Gastrocnemius medialis (tissue), 4 donors: ENCODE measurements at regions not wholly inside any gene's neighbourhood (a gene's known extent, or its start where the extent isn't known, plus 50 kb on each side); places are given as distances from the start of the nearest gene placed in this dataset.

Source experiments
- CTCF ChIP-seq, 5 experiments: fragments of 450-650 bp in 3 of 5; fragments of 200-600 bp in 2 of 5; sonication (generic) in 2 of 5; IDR thresholded peaks in 4 of 5; conservative IDR thresholded peaks in 1 of 5; 1 replicate in 4 of 5; 2 replicates in 1 of 5; pipeline ENCODE4 v1.5.1; 2016 to 2019; ENCODE audit warnings: antibody characterized with exemption in 5 of 5, mild to moderate bottlenecking in 3 of 5, moderate library complexity in 3 of 5
- POLR2A ChIP-seq, 2 donors: fragments of 450-650 bp; IDR thresholded peaks; one replicate each; pipeline ENCODE4 v1.6.1; 2017; ENCODE audit warnings: antibody characterized with exemption in 2 of 2, mild to moderate bottlenecking in 2 of 2, moderate library complexity in 2 of 2

- no peak for TF ChIP-seq CTCF (IDR thresholded peaks at IDR 0.05 in 4 of 5, conservative IDR thresholded peaks at IDR 0.05 in 1 of 5)
- TF ChIP-seq POLR2A (IDR thresholded peaks at IDR 0.05): no peak
Measured at GRCh38 chr18:68114989-68115388, 598.5 kb upstream of the DSEL start.
